Kidney epithelial cell (primary cell): ENCODE measurements at regions not wholly inside any gene's neighbourhood (a gene's known extent, or its start where the extent isn't known, plus 50 kb on each side); places are given as distances from the start of the nearest gene placed in this dataset.

Experiments
- DNase-seq: peaks from one replicate; pipeline ENCODE4 v3.0.0-alpha.2; 2010; ENCODE audit warnings: low read depth
- H3K27me3 ChIP-seq: 2 replicates; pipeline ENCODE4 v1.6.0; 2011; ENCODE audit warnings: low read length; ENCODE audit not compliant: control insufficient read depth, insufficient read depth
- H3K36me3 ChIP-seq: 2 replicates; pipeline ENCODE4 v1.5.1; 2011; ENCODE audit warnings: low read length; ENCODE audit not compliant: control insufficient read depth, insufficient read depth
- H3K4me3 ChIP-seq: 2 replicates; pipeline ENCODE4 v1.5.1; 2011; ENCODE audit warnings: low read depth, mild to moderate bottlenecking, control low read depth, low read length
- TF ChIP-seq, protein P1 (sequence below): IDR thresholded peaks from 2 replicates; pipeline ENCODE4 v1.5.1; 2011; ENCODE audit warnings: mild to moderate bottlenecking, moderate library complexity, low read length, control low read depth, inconsistent platforms; ENCODE audit not compliant: insufficient read depth, poor library complexity, severe bottlenecking

- H3K36me3 ChIP-seq, result no peaks in the 10 kb centered on the region
- H3K4me3 ChIP-seq, result no peak overlapping the region
- no peaks in the 10 kb centered on the region for H3K27me3 ChIP-seq
- no peak for DNase-seq
- TF ChIP-seq, protein P1, sequence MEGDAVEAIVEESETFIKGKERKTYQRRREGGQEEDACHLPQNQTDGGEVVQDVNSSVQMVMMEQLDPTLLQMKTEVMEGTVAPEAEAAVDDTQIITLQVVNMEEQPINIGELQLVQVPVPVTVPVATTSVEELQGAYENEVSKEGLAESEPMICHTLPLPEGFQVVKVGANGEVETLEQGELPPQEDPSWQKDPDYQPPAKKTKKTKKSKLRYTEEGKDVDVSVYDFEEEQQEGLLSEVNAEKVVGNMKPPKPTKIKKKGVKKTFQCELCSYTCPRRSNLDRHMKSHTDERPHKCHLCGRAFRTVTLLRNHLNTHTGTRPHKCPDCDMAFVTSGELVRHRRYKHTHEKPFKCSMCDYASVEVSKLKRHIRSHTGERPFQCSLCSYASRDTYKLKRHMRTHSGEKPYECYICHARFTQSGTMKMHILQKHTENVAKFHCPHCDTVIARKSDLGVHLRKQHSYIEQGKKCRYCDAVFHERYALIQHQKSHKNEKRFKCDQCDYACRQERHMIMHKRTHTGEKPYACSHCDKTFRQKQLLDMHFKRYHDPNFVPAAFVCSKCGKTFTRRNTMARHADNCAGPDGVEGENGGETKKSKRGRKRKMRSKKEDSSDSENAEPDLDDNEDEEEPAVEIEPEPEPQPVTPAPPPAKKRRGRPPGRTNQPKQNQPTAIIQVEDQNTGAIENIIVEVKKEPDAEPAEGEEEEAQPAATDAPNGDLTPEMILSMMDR, result no peak
Measured at GRCh38 chr10:117601716-117602115, 59.2 kb downstream of the EMX2 start.

- Histone ChIP-seq H3K36me3 (no peaks in the 10 kb centered on the region), H3K4me3 (no peak overlapping the region), H3K27me3 (no peaks in the 10 kb centered on the region)
- TF ChIP-seq, protein P1, result no peak
- no peak for DNase-seq
Measured at GRCh38 chr10:117603081-117603480, 60.5 kb downstream of the EMX2 start.

GRCh38 chr10:117603726-117604125 is 61.2 kb downstream of the EMX2 start:
- Histone ChIP-seq H3K36me3 (no peaks in the 10 kb centered on the region), H3K4me3 (no peak overlapping the region), H3K27me3 (no peaks in the 10 kb centered on the region)
- TF ChIP-seq, protein P1, result no peak
- DNase-seq, result no peak

- TF ChIP-seq, protein P1, result no peak
- DNase-seq, result peak; percentile 54
- Histone ChIP-seq H3K36me3 (no peaks in the 10 kb centered on the region), H3K27me3 (no peaks in the 10 kb centered on the region), H3K4me3 (no peak overlapping the region)
Measured at GRCh38 chr10:117609095-117609795, 66.7 kb downstream of the EMX2 start.

GRCh38 chr10:117609796-117610170 is 67.2 kb downstream of the EMX2 start:
- no peak for DNase-seq
- TF ChIP-seq, protein P1, result no peak
- H3K4me3 ChIP-seq, result no peak overlapping the region
- H3K27me3 ChIP-seq, result no peaks in the 10 kb centered on the region
- no peaks in the 10 kb centered on the region for H3K36me3 ChIP-seq

GRCh38 chr10:117610321-117610720 is 67.8 kb downstream of the EMX2 start:
- DNase-seq, result no peak
- H3K4me3 ChIP-seq, result no peak overlapping the region
- no peaks in the 10 kb centered on the region for H3K27me3 ChIP-seq
- H3K36me3 ChIP-seq, result no peaks in the 10 kb centered on the region
- TF ChIP-seq, protein P1, result no peak
